ENCODE measurements at regions not wholly inside any gene's neighbourhood (a gene's known extent, or its start where the extent isn't known, plus 50 kb on each side); places are given as distances from the start of the nearest gene placed in this dataset.

GRCh38 chr7:27389496-27389895, 146.9 kb downstream of the EVX1 start:
- Mint-ChIP-seq H3K9me3 (peaks cover 8% of the 10 kb centered on the region), H3K36me3 (no peaks in the 10 kb centered on the region), H3K4me3 (no peak overlapping the region), H3K4me1 (ENCODE audit: unreplicated experiment) (no peaks in the 10 kb centered on the region), H3K27ac (no peak overlapping the region), H3K27me3 (peaks cover 5% of the 10 kb centered on the region)
- TF ChIP-seq CTCF (conservative IDR thresholded peaks at IDR 0.05): no peak
- DNase-seq (ENCODE audit: extremely low spot score, unreplicated experiment): no peak

DNA sequence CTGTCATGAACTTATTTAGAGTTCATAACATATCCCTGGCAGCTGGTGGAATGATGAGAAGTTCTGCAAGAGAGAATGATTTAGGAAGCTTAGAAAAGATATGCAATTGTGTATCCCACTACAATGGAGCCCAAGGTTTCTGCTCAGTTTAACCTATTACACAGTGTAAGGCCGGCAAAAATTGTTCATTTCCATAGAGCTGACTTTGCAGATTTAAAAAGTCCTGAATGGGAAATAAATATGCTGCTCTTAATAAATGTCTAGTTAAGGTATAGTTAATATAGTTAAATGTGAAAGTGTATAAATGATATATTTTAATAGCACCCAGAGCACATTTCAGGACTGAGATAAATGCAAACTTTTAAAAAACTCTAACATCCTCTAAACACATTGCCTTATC, 149.9 kb downstream of the EVX1 start:
- TF ChIP-seq CTCF (conservative IDR thresholded peaks at IDR 0.05): no peak
- no peaks in the 10 kb centered on the region for H3K36me3 Mint-ChIP-seq
- no peak for DNase-seq (ENCODE audit: extremely low spot score, unreplicated experiment)
- no peak overlapping the region for H3K27ac Mint-ChIP-seq
- H3K4me1 Mint-ChIP-seq (ENCODE audit: unreplicated experiment): no peaks in the 10 kb centered on the region
- H3K27me3 Mint-ChIP-seq: peaks cover 15% of the 10 kb centered on the region
- H3K4me3 Mint-ChIP-seq: no peak overlapping the region
- H3K9me3 Mint-ChIP-seq: peaks cover 8% of the 10 kb centered on the region

DNA sequence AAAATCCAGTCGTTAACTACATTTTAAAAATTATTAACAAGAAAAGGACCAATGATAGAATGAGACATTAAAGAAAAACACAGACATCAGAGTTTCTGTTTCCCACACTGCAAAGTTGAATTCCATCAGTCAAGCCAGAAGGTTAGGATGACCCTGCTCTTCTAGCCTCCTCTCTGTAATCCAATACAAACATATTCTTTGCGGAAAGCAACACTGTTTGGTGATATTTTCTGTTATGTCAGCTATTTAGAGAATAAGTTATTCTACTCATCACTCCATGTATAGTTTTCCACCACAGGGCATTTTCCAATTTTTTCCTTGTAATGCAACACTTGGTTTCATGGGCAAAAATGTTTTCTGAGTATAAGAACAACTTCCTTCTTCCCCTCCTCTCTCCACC, 152.3 kb downstream of the EVX1 start:
- no peak for DNase-seq (ENCODE audit: extremely low spot score, unreplicated experiment)
- no peak for TF ChIP-seq CTCF (conservative IDR thresholded peaks at IDR 0.05)
- no peaks in the 10 kb centered on the region for H3K4me1 Mint-ChIP-seq (ENCODE audit: unreplicated experiment)
- H3K27me3 Mint-ChIP-seq: peaks cover 15% of the 10 kb centered on the region
- H3K9me3 Mint-ChIP-seq: peaks cover 8% of the 10 kb centered on the region
- no peak overlapping the region for H3K4me3 Mint-ChIP-seq
- H3K36me3 Mint-ChIP-seq: no peaks in the 10 kb centered on the region
- no peak overlapping the region for H3K27ac Mint-ChIP-seq

DNA sequence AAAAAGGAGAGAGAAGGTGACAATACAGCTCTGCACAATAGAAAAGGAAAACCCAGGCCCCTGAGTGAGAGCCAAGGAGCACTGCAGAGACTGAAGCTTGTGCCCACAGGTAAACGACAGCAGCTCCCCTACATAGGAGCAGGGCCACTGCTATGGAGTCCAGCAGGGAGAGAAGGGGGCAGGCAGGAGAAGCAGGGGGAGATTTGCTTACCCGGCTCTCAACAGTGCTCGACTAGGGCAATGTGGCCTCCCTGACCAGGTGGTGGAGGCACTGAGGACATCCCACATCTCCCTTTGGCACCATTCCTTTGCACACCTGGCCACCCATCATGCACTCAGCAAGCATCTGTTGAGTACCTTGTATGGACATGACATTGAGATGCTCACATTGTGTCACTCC, 153.0 kb downstream of the EVX1 start:
- peaks cover 8% of the 10 kb centered on the region for H3K9me3 Mint-ChIP-seq
- DNase-seq (ENCODE audit: extremely low spot score, unreplicated experiment): no peak
- no peaks in the 10 kb centered on the region for H3K36me3 Mint-ChIP-seq
- no peaks in the 10 kb centered on the region for H3K4me1 Mint-ChIP-seq (ENCODE audit: unreplicated experiment)
- H3K4me3 Mint-ChIP-seq: no peak overlapping the region
- H3K27me3 Mint-ChIP-seq: peaks cover 15% of the 10 kb centered on the region
- H3K27ac Mint-ChIP-seq: no peak overlapping the region
- TF ChIP-seq CTCF (conservative IDR thresholded peaks at IDR 0.05): no peak

DNA sequence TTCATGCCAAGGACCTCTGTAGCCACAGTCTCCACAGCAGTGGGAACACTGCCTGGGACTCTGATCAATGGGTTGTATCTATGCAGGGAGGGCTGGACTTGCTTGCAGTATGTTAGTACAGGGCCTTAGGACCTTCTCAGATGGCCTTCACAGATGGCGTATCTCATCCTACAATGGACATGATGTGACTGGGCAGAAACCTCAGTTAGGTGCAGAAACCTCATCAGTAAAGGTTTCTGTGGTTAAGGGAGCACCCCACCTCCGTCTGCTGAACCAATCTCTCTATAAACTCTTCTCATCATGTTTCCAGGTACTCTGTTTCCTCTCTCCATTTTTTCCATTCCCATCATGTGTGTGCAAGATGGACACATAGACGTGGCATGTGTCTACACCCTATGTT, 154.9 kb downstream of the EVX1 start:
- no peak for TF ChIP-seq CTCF (conservative IDR thresholded peaks at IDR 0.05)
- peaks cover 14% of the 10 kb centered on the region for H3K9me3 Mint-ChIP-seq
- peaks cover 22% of the 10 kb centered on the region for H3K27me3 Mint-ChIP-seq
- no peak overlapping the region for H3K4me3 Mint-ChIP-seq
- no peak overlapping the region for H3K27ac Mint-ChIP-seq
- H3K36me3 Mint-ChIP-seq: no peaks in the 10 kb centered on the region
- no peaks in the 10 kb centered on the region for H3K4me1 Mint-ChIP-seq (ENCODE audit: unreplicated experiment)
- no peak for DNase-seq (ENCODE audit: extremely low spot score, unreplicated experiment)

GRCh38 chr7:27398851-27399250, 156.2 kb downstream of the EVX1 start:
- Mint-ChIP-seq H3K36me3 (no peaks in the 10 kb centered on the region), H3K4me1 (ENCODE audit: unreplicated experiment) (no peaks in the 10 kb centered on the region), H3K9me3 (peaks cover 9% of the 10 kb centered on the region), H3K4me3 (no peak overlapping the region), H3K27me3 (peaks cover 21% of the 10 kb centered on the region), H3K27ac (no peak overlapping the region)
- DNase-seq (ENCODE audit: extremely low spot score, unreplicated experiment): no peak
- TF ChIP-seq CTCF (conservative IDR thresholded peaks at IDR 0.05): no peak

Data from type B pancreatic cell (in vitro differentiated cells).